ENCODE measurements at regions not wholly inside any gene's neighbourhood (a gene's known extent, or its start where the extent isn't known, plus 50 kb on each side); places are given as distances from the start of the nearest gene placed in this dataset.

GRCh38 chr3:72487946-72488737 is 360.1 kb downstream of the SHQ1 start:
- H3F3A ChIP-seq (ENCODE audit: insufficient read depth, low read length), result no peaks in the 10 kb centered on the region
- no peak overlapping the region for H3K4me3 ChIP-seq (ENCODE audit: low read length)
- H3K36me3 ChIP-seq (replicated peaks; ENCODE audit: insufficient read depth, low read length), result no peaks in the 10 kb centered on the region
- no peak overlapping the region for H3K9ac ChIP-seq (ENCODE audit: low read length)
- no peak overlapping the region for H2AFZ ChIP-seq (ENCODE audit: low read length)
- no peak overlapping the region for H3K27ac ChIP-seq (ENCODE audit: low read length)
- no peaks in the 10 kb centered on the region for H3K4me1 ChIP-seq (ENCODE audit: low read length)
- no peaks in the 10 kb centered on the region for H3K9me2 ChIP-seq (replicated peaks; ENCODE audit: insufficient read depth, low read length)
- H3K9me3 ChIP-seq (replicated peaks; ENCODE audit: insufficient read depth, low read length), result no peaks in the 10 kb centered on the region
- no peak for DNase-seq
- no peaks in the 10 kb centered on the region for H4K20me1 ChIP-seq (ENCODE audit: insufficient read depth, low read length)
- no peak for TF ChIP-seq EZH2 (optimal IDR thresholded peaks at IDR 0.05; ENCODE audit: low read depth, low read length)
- no peaks in the 10 kb centered on the region for H3K79me2 ChIP-seq (ENCODE audit: low read length)
- no peaks in the 10 kb centered on the region for H3K27me3 ChIP-seq (replicated peaks; ENCODE audit: insufficient read depth, low read length)
- H3K4me2 ChIP-seq (ENCODE audit: low read depth, low read length), result no peak overlapping the region

GRCh38 chr3:72487078-72487765 is 361.0 kb downstream of the SHQ1 start:
- DNase-seq, result no peak
- H2AFZ ChIP-seq (ENCODE audit: low read length), result no peak overlapping the region
- no peaks in the 10 kb centered on the region for H3K9me2 ChIP-seq (replicated peaks; ENCODE audit: insufficient read depth, low read length)
- H3K79me2 ChIP-seq (ENCODE audit: low read length), result no peaks in the 10 kb centered on the region
- no peaks in the 10 kb centered on the region for H3F3A ChIP-seq (ENCODE audit: insufficient read depth, low read length)
- no peak overlapping the region for H3K27ac ChIP-seq (ENCODE audit: low read length)
- no peaks in the 10 kb centered on the region for H4K20me1 ChIP-seq (ENCODE audit: insufficient read depth, low read length)
- no peaks in the 10 kb centered on the region for H3K27me3 ChIP-seq (replicated peaks; ENCODE audit: insufficient read depth, low read length)
- H3K36me3 ChIP-seq (replicated peaks; ENCODE audit: insufficient read depth, low read length), result no peaks in the 10 kb centered on the region
- H3K9me3 ChIP-seq (replicated peaks; ENCODE audit: insufficient read depth, low read length), result no peaks in the 10 kb centered on the region
- no peak overlapping the region for H3K4me2 ChIP-seq (ENCODE audit: low read depth, low read length)
- H3K9ac ChIP-seq (ENCODE audit: low read length), result no peak overlapping the region
- no peak for TF ChIP-seq EZH2 (optimal IDR thresholded peaks at IDR 0.05; ENCODE audit: low read depth, low read length)
- no peak overlapping the region for H3K4me3 ChIP-seq (ENCODE audit: low read length)
- H3K4me1 ChIP-seq (ENCODE audit: low read length), result peaks cover 6% of the 10 kb centered on the region

- peaks cover 6% of the 10 kb centered on the region for H3K4me1 ChIP-seq (ENCODE audit: low read length)
- no peaks in the 10 kb centered on the region for H3K36me3 ChIP-seq (replicated peaks; ENCODE audit: insufficient read depth, low read length)
- H3F3A ChIP-seq (ENCODE audit: insufficient read depth, low read length), result no peaks in the 10 kb centered on the region
- H2AFZ ChIP-seq (ENCODE audit: low read length), result no peak overlapping the region
- no peak overlapping the region for H3K9ac ChIP-seq (ENCODE audit: low read length)
- no peaks in the 10 kb centered on the region for H3K9me2 ChIP-seq (replicated peaks; ENCODE audit: insufficient read depth, low read length)
- no peak overlapping the region for H3K4me3 ChIP-seq (ENCODE audit: low read length)
- no peaks in the 10 kb centered on the region for H3K79me2 ChIP-seq (ENCODE audit: low read length)
- no peak overlapping the region for H3K4me2 ChIP-seq (ENCODE audit: low read depth, low read length)
- no peak overlapping the region for H3K27ac ChIP-seq (ENCODE audit: low read length)
- H3K9me3 ChIP-seq (replicated peaks; ENCODE audit: insufficient read depth, low read length), result no peaks in the 10 kb centered on the region
- no peaks in the 10 kb centered on the region for H4K20me1 ChIP-seq (ENCODE audit: insufficient read depth, low read length)
- DNase-seq, result no peak
- H3K27me3 ChIP-seq (replicated peaks; ENCODE audit: insufficient read depth, low read length), result no peaks in the 10 kb centered on the region
- TF ChIP-seq, protein P1, sequence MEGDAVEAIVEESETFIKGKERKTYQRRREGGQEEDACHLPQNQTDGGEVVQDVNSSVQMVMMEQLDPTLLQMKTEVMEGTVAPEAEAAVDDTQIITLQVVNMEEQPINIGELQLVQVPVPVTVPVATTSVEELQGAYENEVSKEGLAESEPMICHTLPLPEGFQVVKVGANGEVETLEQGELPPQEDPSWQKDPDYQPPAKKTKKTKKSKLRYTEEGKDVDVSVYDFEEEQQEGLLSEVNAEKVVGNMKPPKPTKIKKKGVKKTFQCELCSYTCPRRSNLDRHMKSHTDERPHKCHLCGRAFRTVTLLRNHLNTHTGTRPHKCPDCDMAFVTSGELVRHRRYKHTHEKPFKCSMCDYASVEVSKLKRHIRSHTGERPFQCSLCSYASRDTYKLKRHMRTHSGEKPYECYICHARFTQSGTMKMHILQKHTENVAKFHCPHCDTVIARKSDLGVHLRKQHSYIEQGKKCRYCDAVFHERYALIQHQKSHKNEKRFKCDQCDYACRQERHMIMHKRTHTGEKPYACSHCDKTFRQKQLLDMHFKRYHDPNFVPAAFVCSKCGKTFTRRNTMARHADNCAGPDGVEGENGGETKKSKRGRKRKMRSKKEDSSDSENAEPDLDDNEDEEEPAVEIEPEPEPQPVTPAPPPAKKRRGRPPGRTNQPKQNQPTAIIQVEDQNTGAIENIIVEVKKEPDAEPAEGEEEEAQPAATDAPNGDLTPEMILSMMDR (IDR thresholded peaks at IDR 0.05; ENCODE audit: low read length), result no peak
- no peak for TF ChIP-seq EZH2phosphoT487 (IDR thresholded peaks at IDR 0.05; ENCODE audit: low read length)
- TF ChIP-seq EZH2 (optimal IDR thresholded peaks at IDR 0.05; ENCODE audit: low read depth, low read length), result no peak
Measured at GRCh38 chr3:72485641-72486040, 362.6 kb downstream of the SHQ1 start.

- H3K4me3 ChIP-seq (ENCODE audit: low read length), result peak overlapping the region; percentile 50
- peaks cover 6% of the 10 kb centered on the region for H3K4me1 ChIP-seq (ENCODE audit: low read length)
- no peaks in the 10 kb centered on the region for H4K20me1 ChIP-seq (ENCODE audit: insufficient read depth, low read length)
- H2AFZ ChIP-seq (ENCODE audit: low read length), result peak overlapping the region; percentile 98
- TF ChIP-seq, protein P1 (IDR thresholded peaks at IDR 0.05; ENCODE audit: low read length), result no peak
- no peaks in the 10 kb centered on the region for H3K79me2 ChIP-seq (ENCODE audit: low read length)
- H3K27ac ChIP-seq (ENCODE audit: low read length), result no peak overlapping the region
- peak overlapping the region; percentile 42; the same call in 1 of the 2 replicates for H3K9ac ChIP-seq (ENCODE audit: low read length)
- H3K36me3 ChIP-seq (replicated peaks; ENCODE audit: insufficient read depth, low read length), result no peaks in the 10 kb centered on the region
- H3K4me2 ChIP-seq (ENCODE audit: low read depth, low read length), result peak overlapping the region; percentile 73
- no peaks in the 10 kb centered on the region for H3K9me2 ChIP-seq (replicated peaks; ENCODE audit: insufficient read depth, low read length)
- H3F3A ChIP-seq (ENCODE audit: insufficient read depth, low read length), result no peaks in the 10 kb centered on the region
- H3K9me3 ChIP-seq (replicated peaks; ENCODE audit: insufficient read depth, low read length), result no peaks in the 10 kb centered on the region
- H3K27me3 ChIP-seq (replicated peaks; ENCODE audit: insufficient read depth, low read length), result no peaks in the 10 kb centered on the region
- no peak for DNase-seq
Measured at GRCh38 chr3:72483554-72484104, 364.6 kb downstream of the SHQ1 start.
